ENCODE measurements at regions not wholly inside any gene's neighbourhood (a gene's known extent, or its start where the extent isn't known, plus 50 kb on each side); places are given as distances from the start of the nearest gene placed in this dataset.

- TF ChIP-seq CTCF (IDR thresholded peaks at IDR 0.05; ENCODE audit: insufficient read depth, low read length, poor library complexity, severe bottlenecking): no peak
- TF ChIP-seq EZH2phosphoT487 (conservative IDR thresholded peaks at IDR 0.05; ENCODE audit: low read length): no peak
- Histone ChIP-seq H3K9ac (ENCODE audit: low read length) (no peak overlapping the region), H3K27ac (ENCODE audit: low read depth, low read length) (no peak overlapping the region), H3K79me2 (ENCODE audit: insufficient read depth, low read length) (no peaks in the 10 kb centered on the region), H3K9me3 (ENCODE audit: insufficient read depth, low read length) (no peaks in the 10 kb centered on the region), H2AFZ (ENCODE audit: low read depth, low read length, severe bottlenecking) (no peak overlapping the region), H4K20me1 (ENCODE audit: low read depth, low read length) (no peaks in the 10 kb centered on the region), H3K36me3 (ENCODE audit: low read length) (no peaks in the 10 kb centered on the region), H3F3A (ENCODE audit: insufficient read depth) (no peaks in the 10 kb centered on the region), H3K4me2 (ENCODE audit: low read depth, low read length, poor library complexity, severe bottlenecking) (no peak overlapping the region), H3K9me2 (replicated peaks; ENCODE audit: insufficient read depth, low read length) (no peaks in the 10 kb centered on the region), H3K4me3 (ENCODE audit: insufficient read depth, low read length, poor library complexity, severe bottlenecking) (no peak overlapping the region), H3K27me3 (ENCODE audit: low read length) (no peaks in the 10 kb centered on the region)
Observed at GRCh38 chr10:85124603-85125051, 796.2 kb downstream of the CCSER2 start.

- Histone ChIP-seq H3K4me3 (ENCODE audit: insufficient read depth, low read length, poor library complexity, severe bottlenecking) (no peak overlapping the region), H3K27ac (ENCODE audit: low read depth, low read length) (no peak overlapping the region), H3K4me2 (ENCODE audit: low read depth, low read length, poor library complexity, severe bottlenecking) (no peak overlapping the region), H3K79me2 (ENCODE audit: insufficient read depth, low read length) (no peaks in the 10 kb centered on the region), H3F3A (ENCODE audit: insufficient read depth) (no peaks in the 10 kb centered on the region), H3K36me3 (ENCODE audit: low read length) (no peaks in the 10 kb centered on the region), H3K9me3 (ENCODE audit: insufficient read depth, low read length) (no peaks in the 10 kb centered on the region), H4K20me1 (ENCODE audit: low read depth, low read length) (no peaks in the 10 kb centered on the region), H3K9me2 (replicated peaks; ENCODE audit: insufficient read depth, low read length) (no peaks in the 10 kb centered on the region), H2AFZ (ENCODE audit: low read depth, low read length, severe bottlenecking) (no peak overlapping the region), H3K9ac (ENCODE audit: low read length) (no peak overlapping the region), H3K27me3 (ENCODE audit: low read length) (no peaks in the 10 kb centered on the region)
- TF ChIP-seq EZH2phosphoT487 (conservative IDR thresholded peaks at IDR 0.05; ENCODE audit: low read length) (no peak), CTCF (IDR thresholded peaks at IDR 0.05; ENCODE audit: insufficient read depth, low read length, poor library complexity, severe bottlenecking) (no peak)
Observed at GRCh38 chr10:85137253-85137652, 808.9 kb downstream of the CCSER2 start.

- Histone ChIP-seq H3K27me3 (ENCODE audit: low read length) (no peaks in the 10 kb centered on the region), H3K9me3 (ENCODE audit: insufficient read depth, low read length) (no peaks in the 10 kb centered on the region), H3K9ac (ENCODE audit: low read length) (no peak overlapping the region), H3F3A (ENCODE audit: insufficient read depth) (no peaks in the 10 kb centered on the region), H3K9me2 (replicated peaks; ENCODE audit: insufficient read depth, low read length) (no peaks in the 10 kb centered on the region), H3K27ac (ENCODE audit: low read depth, low read length) (no peak overlapping the region), H3K36me3 (ENCODE audit: low read length) (no peaks in the 10 kb centered on the region), H4K20me1 (ENCODE audit: low read depth, low read length) (no peaks in the 10 kb centered on the region), H2AFZ (ENCODE audit: low read depth, low read length, severe bottlenecking) (no peak overlapping the region), H3K79me2 (ENCODE audit: insufficient read depth, low read length) (no peaks in the 10 kb centered on the region), H3K4me2 (ENCODE audit: low read depth, low read length, poor library complexity, severe bottlenecking) (no peak overlapping the region), H3K4me3 (ENCODE audit: insufficient read depth, low read length, poor library complexity, severe bottlenecking) (no peak overlapping the region)
- no peak for TF ChIP-seq CTCF (IDR thresholded peaks at IDR 0.05; ENCODE audit: insufficient read depth, low read length, poor library complexity, severe bottlenecking)
- no peak for TF ChIP-seq EZH2phosphoT487 (conservative IDR thresholded peaks at IDR 0.05; ENCODE audit: low read length)
Observed at GRCh38 chr10:85138046-85138445, 809.7 kb downstream of the CCSER2 start.
